HepG2 (cell line): ENCODE measurements at regions not wholly inside any gene's neighbourhood (a gene's known extent, or its start where the extent isn't known, plus 50 kb on each side); places are given as distances from the start of the nearest gene placed in this dataset.

Experiments used
- AKNA ChIP-seq: sonication (generic); formaldehyde crosslinking; IDR thresholded peaks from 2 replicates; pipeline ENCODE4 v1.4.0; 2020; ENCODE audit warnings: missing genetic modification reagents, borderline replicate concordance
- BRCA1 ChIP-seq: sonication (generic); formaldehyde crosslinking; IDR thresholded peaks from 2 replicates; pipeline ENCODE4 v1.4.0; 2020; ENCODE audit warnings: missing genetic modification reagents
- DPF2 ChIP-seq: sonication (generic); formaldehyde crosslinking; IDR thresholded peaks from 2 replicates; pipeline ENCODE4 v1.4.0; 2020; ENCODE audit warnings: mild to moderate bottlenecking, low read depth, missing genetic modification reagents, borderline replicate concordance
- GTF2F1 ChIP-seq: fragments of 150-350 bp; IDR thresholded peaks from 2 replicates; pipeline ENCODE4 v1.6.1; 2014; ENCODE audit warnings: low read length
- HNRNPL ChIP-seq: fragments of 200-400 bp; formaldehyde crosslinking; IDR thresholded peaks from 2 replicates; pipeline ENCODE4 v1.6.1; 2017; ENCODE audit warnings: mild to moderate bottlenecking, low read depth, low read length
- MYPOP ChIP-seq: sonication (generic); formaldehyde crosslinking; IDR thresholded peaks from 2 replicates; pipeline ENCODE4 v1.8.1; 2023; ENCODE audit warnings: mild to moderate bottlenecking, moderate library complexity, missing genetic modification reagents
- PRMT3 ChIP-seq: sonication (generic); formaldehyde crosslinking; IDR thresholded peaks from 2 replicates; pipeline ENCODE4 v1.8.1; 2022; ENCODE audit warnings: low read depth, mild to moderate bottlenecking, moderate library complexity, missing genetic modification reagents, borderline replicate concordance
- RBM39 ChIP-seq: fragments of 200-400 bp; formaldehyde crosslinking; IDR thresholded peaks from one replicate; pipeline ENCODE4 v1.6.1; 2018; ENCODE audit warnings: antibody characterized with exemption, mild to moderate bottlenecking, low read depth, low read length; ENCODE audit not compliant: poor library complexity, severe bottlenecking
- SALL2 ChIP-seq: sonication (generic); formaldehyde crosslinking; IDR thresholded peaks from 2 replicates; pipeline ENCODE4 v1.8.1; 2023; ENCODE audit warnings: mild to moderate bottlenecking, missing genetic modification reagents, inconsistent platforms
- SIN3A ChIP-seq: IDR thresholded peaks from 2 replicates; pipeline ENCODE4 v1.6.1; 2011; ENCODE audit warnings: low read depth, mild to moderate bottlenecking, control low read depth, low read length, borderline replicate concordance
- TF ChIP-seq, protein P1 (sequence below): sonication (generic); formaldehyde crosslinking; IDR thresholded peaks from 2 replicates; pipeline ENCODE4 v1.5.1; 2020; ENCODE audit warnings: mild to moderate bottlenecking, missing genetic modification reagents, moderate library complexity
- TF ChIP-seq, protein P2 (sequence below): sonication (generic); formaldehyde crosslinking; IDR thresholded peaks from 2 replicates; pipeline ENCODE4 v1.5.0; 2020; ENCODE audit warnings: mild to moderate bottlenecking, missing genetic modification reagents, moderate library complexity

DNA sequence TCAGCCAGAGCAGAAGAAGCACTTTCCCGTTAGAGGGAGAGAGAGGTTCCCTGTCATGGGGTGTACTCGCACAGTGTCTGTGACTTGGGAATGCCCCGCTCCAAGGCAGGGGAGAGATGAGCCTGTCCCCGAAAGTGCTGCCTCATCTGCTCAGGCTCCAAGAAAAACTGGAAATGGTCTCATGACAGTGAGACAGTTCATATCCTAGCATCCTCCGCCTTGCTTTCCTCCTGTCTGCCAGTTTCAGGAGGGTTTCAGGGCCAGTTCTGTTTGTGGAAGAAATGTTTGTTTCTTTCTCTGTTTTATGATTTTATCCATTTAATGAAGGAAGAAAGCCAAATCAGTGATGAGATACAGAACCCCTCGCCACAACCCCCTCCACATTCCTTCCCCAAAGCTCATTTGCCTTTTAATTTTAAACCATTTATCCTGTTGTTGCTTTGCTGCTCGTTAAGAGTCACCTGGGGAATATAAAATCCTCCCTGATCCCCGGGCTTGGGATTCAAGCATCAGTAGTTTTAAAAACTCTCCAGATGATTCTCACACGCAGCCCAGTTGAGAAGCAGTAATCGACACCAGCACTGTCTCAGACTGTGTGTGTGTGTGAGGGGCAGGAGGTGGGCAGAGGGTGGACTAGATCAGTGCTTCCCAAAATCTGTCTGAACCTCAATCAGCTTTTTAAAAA is 144.6 kb upstream of the UBL3 start:
- no peak for TF ChIP-seq SIN3A
- no peak for TF ChIP-seq MYPOP (CRISPR knock-in tag)
- TF ChIP-seq DPF2 (CRISPR knock-in tag): no peak
- TF ChIP-seq SALL2 (CRISPR knock-in tag): no peak
- TF ChIP-seq PRMT3 (CRISPR knock-in tag): no peak
- TF ChIP-seq RBM39: no peak
- TF ChIP-seq AKNA (CRISPR knock-in tag): no peak
- TF ChIP-seq, protein P1, sequence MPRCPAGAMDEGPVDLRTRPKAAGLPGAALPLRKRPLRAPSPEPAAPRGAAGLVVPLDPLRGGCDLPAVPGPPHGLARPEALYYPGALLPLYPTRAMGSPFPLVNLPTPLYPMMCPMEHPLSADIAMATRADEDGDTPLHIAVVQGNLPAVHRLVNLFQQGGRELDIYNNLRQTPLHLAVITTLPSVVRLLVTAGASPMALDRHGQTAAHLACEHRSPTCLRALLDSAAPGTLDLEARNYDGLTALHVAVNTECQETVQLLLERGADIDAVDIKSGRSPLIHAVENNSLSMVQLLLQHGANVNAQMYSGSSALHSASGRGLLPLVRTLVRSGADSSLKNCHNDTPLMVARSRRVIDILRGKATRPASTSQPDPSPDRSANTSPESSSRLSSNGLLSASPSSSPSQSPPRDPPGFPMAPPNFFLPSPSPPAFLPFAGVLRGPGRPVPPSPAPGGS (CRISPR knock-in tag): no peak
- no peak for TF ChIP-seq GTF2F1
- TF ChIP-seq, protein P2, sequence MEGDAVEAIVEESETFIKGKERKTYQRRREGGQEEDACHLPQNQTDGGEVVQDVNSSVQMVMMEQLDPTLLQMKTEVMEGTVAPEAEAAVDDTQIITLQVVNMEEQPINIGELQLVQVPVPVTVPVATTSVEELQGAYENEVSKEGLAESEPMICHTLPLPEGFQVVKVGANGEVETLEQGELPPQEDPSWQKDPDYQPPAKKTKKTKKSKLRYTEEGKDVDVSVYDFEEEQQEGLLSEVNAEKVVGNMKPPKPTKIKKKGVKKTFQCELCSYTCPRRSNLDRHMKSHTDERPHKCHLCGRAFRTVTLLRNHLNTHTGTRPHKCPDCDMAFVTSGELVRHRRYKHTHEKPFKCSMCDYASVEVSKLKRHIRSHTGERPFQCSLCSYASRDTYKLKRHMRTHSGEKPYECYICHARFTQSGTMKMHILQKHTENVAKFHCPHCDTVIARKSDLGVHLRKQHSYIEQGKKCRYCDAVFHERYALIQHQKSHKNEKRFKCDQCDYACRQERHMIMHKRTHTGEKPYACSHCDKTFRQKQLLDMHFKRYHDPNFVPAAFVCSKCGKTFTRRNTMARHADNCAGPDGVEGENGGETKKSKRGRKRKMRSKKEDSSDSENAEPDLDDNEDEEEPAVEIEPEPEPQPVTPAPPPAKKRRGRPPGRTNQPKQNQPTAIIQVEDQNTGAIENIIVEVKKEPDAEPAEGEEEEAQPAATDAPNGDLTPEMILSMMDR (CRISPR knock-in tag): no peak
- no peak for TF ChIP-seq HNRNPL
- TF ChIP-seq BRCA1 (CRISPR knock-in tag): no peak
